GM23248 (cell line): ENCODE measurements at regions not wholly inside any gene's neighbourhood (a gene's known extent, or its start where the extent isn't known, plus 50 kb on each side); places are given as distances from the start of the nearest gene placed in this dataset.

Experiments used
- DNase-seq: peaks from one replicate; pipeline ENCODE4 v3.0.0-alpha.2; 2015
- H2AFZ ChIP-seq: fragments of 200-600 bp; sonication (generic); 2 replicates; pipeline ENCODE4 v1.6.1; 2016; ENCODE audit warnings: antibody characterized with exemption
- H3F3A ChIP-seq: fragments of 200-600 bp; sonication (generic); 2 replicates; pipeline ENCODE4 v1.6.1; 2016; ENCODE audit warnings: mild to moderate bottlenecking, antibody characterized with exemption, mixed run types; ENCODE audit not compliant: insufficient read depth
- H3K27ac ChIP-seq: fragments of 200-600 bp; sonication (generic); 2 replicates; pipeline ENCODE4 v1.5.1; 2016; ENCODE audit warnings: mild to moderate bottlenecking
- H3K27me3 ChIP-seq: fragments of 200-600 bp; sonication (generic); replicated peaks from 2 replicates; pipeline ENCODE4 v1.6.1; 2016; ENCODE audit warnings: mild to moderate bottlenecking; ENCODE audit not compliant: insufficient read depth
- H3K36me3 ChIP-seq: fragments of 200-600 bp; sonication (generic); 2 replicates; pipeline ENCODE4 v1.6.1; 2016; ENCODE audit warnings: low read depth, mild to moderate bottlenecking
- H3K4me1 ChIP-seq: fragments of 200-600 bp; sonication (generic); 2 replicates; pipeline ENCODE4 v1.6.1; 2016; ENCODE audit warnings: mild to moderate bottlenecking; ENCODE audit not compliant: insufficient read depth
- H3K4me2 ChIP-seq: fragments of 200-600 bp; sonication (generic); one replicate; pipeline ENCODE4 v1.6.1; 2016; ENCODE audit warnings: mild to moderate bottlenecking; ENCODE audit not compliant: unreplicated experiment
- H3K4me3 ChIP-seq: fragments of 200-600 bp; sonication (generic); 2 replicates; pipeline ENCODE4 v1.5.1; 2016; ENCODE audit warnings: mild to moderate bottlenecking
- H3K79me2 ChIP-seq: fragments of 200-600 bp; sonication (generic); 2 replicates; pipeline ENCODE4 v1.6.1; 2016; ENCODE audit warnings: mild to moderate bottlenecking; ENCODE audit not compliant: insufficient read depth
- H3K9ac ChIP-seq: fragments of 200-600 bp; sonication (generic); 2 replicates; pipeline ENCODE4 v1.6.1; 2016; ENCODE audit warnings: mild to moderate bottlenecking
- H3K9me2 ChIP-seq: fragments of 200-600 bp; sonication (generic); 2 replicates; pipeline ENCODE4 v1.6.1; 2016; ENCODE audit warnings: mixed run types, mild to moderate bottlenecking, moderate library complexity; ENCODE audit not compliant: insufficient read depth
- H3K9me3 ChIP-seq: fragments of 200-600 bp; sonication (generic); one replicate; pipeline ENCODE4 v1.6.1; 2017; ENCODE audit warnings: low read depth
- H4K20me1 ChIP-seq: fragments of 200-600 bp; sonication (generic); 2 replicates; pipeline ENCODE4 v1.6.0; 2016; ENCODE audit not compliant: insufficient read depth
- EZH2 ChIP-seq: fragments of 200-600 bp; sonication (generic); IDR thresholded peaks from 2 replicates; pipeline ENCODE4 v1.6.1; 2018; ENCODE audit warnings: antibody characterized with exemption, mild to moderate bottlenecking; ENCODE audit not compliant: insufficient read depth, poor library complexity, severe bottlenecking
- EZH2phosphoT487 ChIP-seq: fragments of 200-600 bp; sonication (generic); IDR thresholded peaks from 2 replicates; pipeline ENCODE4 v1.6.1; 2018; ENCODE audit warnings: antibody characterized with exemption, moderate library complexity, mild to moderate bottlenecking, low read depth; ENCODE audit not compliant: insufficient read depth
- WGBS, 2 experiments: methylation state at CpG; one replicate each; pipeline ENCODE4 v1.1.6; 2015 to 2017; ENCODE audit warnings: low lambda C conversion rate in 2 of 2, low coverage in 1 of 2; ENCODE audit errors: missing lambda C conversion rate in 2 of 2; 5-methylcytosine and 5-hydroxymethylcytosine counted together
- in situ Hi-C: fragments of 300-500 bp; cut with MboI; formaldehyde crosslinking; loops from 2 replicates; pipeline ENCODE4 v1.15.0; 2020

GRCh38 chr13:33340631-33341030 lies 55.1 kb upstream of the STARD13 start:
- in situ Hi-C loops = no loop called here
- H3K4me1 ChIP-seq = peaks cover 7% of the 10 kb centered on the region
- H3K4me3 ChIP-seq = no peak overlapping the region
- no peaks in the 10 kb centered on the region for H4K20me1 ChIP-seq
- 0 out of 2 replicates have a peak, but pooled peaks cover 8% of the 10 kb centered on the region for H3F3A ChIP-seq
- no peak overlapping the region for H3K27ac ChIP-seq
- H3K36me3 ChIP-seq = no peaks in the 10 kb centered on the region
- H3K27me3 ChIP-seq = no peaks in the 10 kb centered on the region
- H2AFZ ChIP-seq = no peak overlapping the region
- H3K4me2 ChIP-seq = no peak overlapping the region
- peak; percentile 64 for DNase-seq
- H3K9me3 ChIP-seq = no peaks in the 10 kb centered on the region
- 95 to 96% methylated on average over 1 of the region's 1 CpG for WGBS, 2 experiments
- H3K9me2 ChIP-seq = no peaks in the 10 kb centered on the region
- no peak overlapping the region for H3K9ac ChIP-seq
- TF ChIP-seq EZH2 (no peak), EZH2phosphoT487 (no peak)
- H3K79me2 ChIP-seq = 0 out of 2 replicates have a peak, but pooled peaks cover 4% of the 10 kb centered on the region

- no peak overlapping the region for H3K4me2 ChIP-seq
- H3F3A ChIP-seq = 0 out of 2 replicates have a peak, but pooled peaks cover 8% of the 10 kb centered on the region
- H2AFZ ChIP-seq = no peak overlapping the region
- H3K4me3 ChIP-seq = no peak overlapping the region
- no peaks in the 10 kb centered on the region for H3K27me3 ChIP-seq
- no peak overlapping the region for H3K27ac ChIP-seq
- in situ Hi-C loops = no loop called here
- peaks cover 6% of the 10 kb centered on the region; the same call in 1 of the 2 replicates for H3K79me2 ChIP-seq
- WGBS, 2 experiments = 94% methylated on average over 5 of the region's 5 CpGs
- no peak for DNase-seq
- no peaks in the 10 kb centered on the region for H3K9me3 ChIP-seq
- no peaks in the 10 kb centered on the region for H3K36me3 ChIP-seq
- no peaks in the 10 kb centered on the region for H4K20me1 ChIP-seq
- TF ChIP-seq EZH2phosphoT487 (no peak), EZH2 (no peak)
- H3K9me2 ChIP-seq = no peaks in the 10 kb centered on the region
- H3K9ac ChIP-seq = no peak overlapping the region
- H3K4me1 ChIP-seq = peaks cover 7% of the 10 kb centered on the region
Observed at GRCh38 chr13:33341861-33342452, 56.4 kb upstream of the STARD13 start.

- Histone ChIP-seq H4K20me1 (no peaks in the 10 kb centered on the region), H3K4me1 (peaks cover 19% of the 10 kb centered on the region), H3K4me3 (no peak overlapping the region), H3K79me2 (peaks cover 16% of the 10 kb centered on the region; the same call in 1 of the 2 replicates), H3K9ac (no peak overlapping the region), H3K9me2 (no peaks in the 10 kb centered on the region), H3K27me3 (no peaks in the 10 kb centered on the region), H3K27ac (no peak overlapping the region), H3F3A (peaks cover 11% of the 10 kb centered on the region; the same call in 1 of the 2 replicates), H3K36me3 (no peaks in the 10 kb centered on the region), H2AFZ (no peak overlapping the region), H3K9me3 (no peaks in the 10 kb centered on the region), H3K4me2 (no peak overlapping the region)
- no peak for DNase-seq
- TF ChIP-seq EZH2 (no peak), EZH2phosphoT487 (no peak)
- WGBS, 2 experiments = 92% methylated on average over 2 of the region's 2 CpGs
- in situ Hi-C loops = no loop called here
Observed at GRCh38 chr13:33345842-33346241, 60.3 kb upstream of the STARD13 start.

GRCh38 chr13:33347861-33348260 lies 62.3 kb upstream of the STARD13 start:
- Histone ChIP-seq H4K20me1 (no peaks in the 10 kb centered on the region), H3K4me1 (peaks cover 27% of the 10 kb centered on the region), H3K9me3 (no peaks in the 10 kb centered on the region), H3K4me3 (no peak overlapping the region), H3K27ac (no peak overlapping the region), H3K79me2 (peaks cover 16% of the 10 kb centered on the region; the same call in 1 of the 2 replicates), H3F3A (peaks cover 18% of the 10 kb centered on the region; the same call in 1 of the 2 replicates), H3K27me3 (no peaks in the 10 kb centered on the region), H3K4me2 (no peak overlapping the region), H3K9me2 (no peaks in the 10 kb centered on the region), H2AFZ (no peak overlapping the region), H3K36me3 (no peaks in the 10 kb centered on the region), H3K9ac (no peak overlapping the region)
- 80 to 82% methylated on average over 4 of the region's 4 CpGs for WGBS, 2 experiments
- in situ Hi-C loops = no loop called here
- TF ChIP-seq EZH2 (no peak), EZH2phosphoT487 (no peak)
- no peak for DNase-seq

GRCh38 chr13:33348366-33348765 lies 62.8 kb upstream of the STARD13 start:
- no peak overlapping the region for H2AFZ ChIP-seq
- H3K36me3 ChIP-seq = no peaks in the 10 kb centered on the region
- peaks cover 18% of the 10 kb centered on the region; the same call in 1 of the 2 replicates for H3F3A ChIP-seq
- 44 to 45% methylated on average over 2 of the region's 2 CpGs for WGBS, 2 experiments
- peak overlapping the region; percentile 84 for H3K4me2 ChIP-seq
- in situ Hi-C loops = no loop called here
- no peak overlapping the region for H3K27ac ChIP-seq
- no peaks in the 10 kb centered on the region for H4K20me1 ChIP-seq
- peak; percentile 48 for DNase-seq
- no peaks in the 10 kb centered on the region for H3K9me3 ChIP-seq
- H3K27me3 ChIP-seq = no peaks in the 10 kb centered on the region
- H3K9ac ChIP-seq = no peak overlapping the region
- no peaks in the 10 kb centered on the region for H3K9me2 ChIP-seq
- peaks cover 16% of the 10 kb centered on the region; the same call in 1 of the 2 replicates for H3K79me2 ChIP-seq
- no peak for TF ChIP-seq EZH2
- peak; percentile 79; the same call in 1 of the 2 replicates for TF ChIP-seq EZH2phosphoT487
- H3K4me3 ChIP-seq = no peak overlapping the region
- H3K4me1 ChIP-seq = peaks cover 27% of the 10 kb centered on the region
